NCI-H2171 treated with DMSO at 0.1 percent for 48 hours (cell line): ENCODE measurements at regions not wholly inside any gene's neighbourhood (a gene's known extent, or its start where the extent isn't known, plus 50 kb on each side); places are given as distances from the start of the nearest gene placed in this dataset.
A peak's percentile ranks its signal among the peaks of the same experiment; 100 is the strongest.

Source experiments
- DNase-seq: peaks from one replicate; lab custom pipeline; 2025; lab: John Stamatoyannopoulos, UW

DNA sequence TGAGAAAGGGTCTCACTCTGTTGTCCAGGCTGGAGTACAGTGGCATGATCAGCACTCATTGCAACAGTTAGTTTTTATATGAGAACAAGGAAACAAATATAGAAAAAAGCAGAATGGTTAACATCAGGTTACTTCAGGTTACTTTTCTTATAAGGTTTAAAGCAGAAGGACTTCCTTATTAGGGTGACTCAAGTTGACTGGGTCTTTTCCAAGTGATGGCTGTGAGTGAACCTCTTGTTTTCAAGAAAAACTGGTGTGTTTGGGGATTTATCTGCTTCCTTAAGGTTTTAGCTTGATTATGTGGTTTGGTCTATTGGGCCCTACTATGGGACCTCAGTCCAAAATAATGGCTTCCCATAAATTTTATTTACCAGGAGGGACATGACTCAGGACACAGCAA is 99.2 kb downstream of the ARRDC3 start:
- DNase-seq = no peak

DNA sequence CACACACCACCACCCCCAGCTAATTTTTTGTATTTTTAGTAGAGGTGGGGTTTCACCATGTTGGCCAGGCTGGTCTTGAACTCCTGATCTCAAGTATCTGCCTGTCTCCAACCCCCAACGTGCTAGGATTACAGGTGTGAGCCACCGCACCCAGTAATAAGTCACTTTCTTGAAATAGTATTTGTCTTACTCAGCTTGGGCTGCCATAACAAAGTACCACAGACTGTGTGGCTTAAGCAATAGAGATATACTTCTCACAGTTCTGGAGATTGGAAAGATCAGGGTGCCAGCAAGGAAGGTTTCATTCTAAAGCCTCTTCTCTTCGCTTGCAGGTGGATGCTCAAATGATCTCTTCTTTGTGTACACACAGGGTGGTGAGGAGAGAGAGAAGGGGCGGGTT is 99.8 kb downstream of the ARRDC3 start:
- DNase-seq = no peak

GRCh38 chr5:91282210-91282609 is 100.9 kb downstream of the ARRDC3 start:
- no peak for DNase-seq

GRCh38 chr5:91281401-91281800 is 101.7 kb downstream of the ARRDC3 start:
- DNase-seq = no peak

DNA sequence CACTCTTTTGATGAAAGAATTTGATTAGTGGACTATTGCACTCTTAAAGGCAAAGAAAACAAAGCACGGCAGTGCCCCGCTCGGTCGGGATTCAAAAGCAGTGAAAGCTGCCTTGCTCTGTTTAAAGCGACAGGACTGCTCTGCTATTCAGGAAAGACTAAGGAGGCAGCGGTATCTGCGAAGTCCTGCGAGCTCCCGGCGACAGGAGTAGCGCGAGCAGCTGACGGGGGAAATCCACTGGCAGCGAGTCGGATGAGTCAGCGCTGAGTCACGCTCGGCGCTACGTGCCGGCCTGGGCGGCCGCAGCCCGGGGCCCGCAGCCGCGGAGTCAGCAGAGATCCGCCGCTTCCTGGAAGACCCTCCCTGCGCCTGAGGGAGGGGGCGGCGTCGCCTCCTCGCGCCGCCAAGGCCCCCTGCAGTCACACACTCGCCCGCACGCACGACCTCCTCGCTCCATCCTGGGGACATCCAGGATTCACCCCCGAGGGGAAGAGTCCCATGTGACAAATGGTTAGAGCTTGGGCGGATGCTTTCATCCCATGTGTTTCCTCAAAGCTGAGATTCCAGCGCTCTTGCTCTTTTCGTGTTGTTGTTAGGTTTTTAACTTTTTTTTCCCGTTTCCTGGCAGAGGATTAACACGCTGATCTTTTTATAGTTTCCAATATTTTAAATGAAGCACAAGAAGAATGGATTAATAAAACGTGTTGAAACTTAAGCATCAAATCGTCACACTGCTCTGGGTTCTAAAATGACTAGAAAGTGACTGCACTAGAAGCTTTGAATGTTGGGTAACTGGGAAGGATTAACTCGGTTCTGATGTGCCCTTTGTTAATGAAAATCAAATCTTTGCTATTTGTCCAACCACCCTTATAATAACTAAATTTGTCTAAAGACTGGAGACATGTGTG is 102.5 kb downstream of the ARRDC3 start:
- peak; percentile 69 for DNase-seq

GRCh38 chr5:91277840-91278239 is 105.3 kb downstream of the ARRDC3 start:
- no peak for DNase-seq

DNA sequence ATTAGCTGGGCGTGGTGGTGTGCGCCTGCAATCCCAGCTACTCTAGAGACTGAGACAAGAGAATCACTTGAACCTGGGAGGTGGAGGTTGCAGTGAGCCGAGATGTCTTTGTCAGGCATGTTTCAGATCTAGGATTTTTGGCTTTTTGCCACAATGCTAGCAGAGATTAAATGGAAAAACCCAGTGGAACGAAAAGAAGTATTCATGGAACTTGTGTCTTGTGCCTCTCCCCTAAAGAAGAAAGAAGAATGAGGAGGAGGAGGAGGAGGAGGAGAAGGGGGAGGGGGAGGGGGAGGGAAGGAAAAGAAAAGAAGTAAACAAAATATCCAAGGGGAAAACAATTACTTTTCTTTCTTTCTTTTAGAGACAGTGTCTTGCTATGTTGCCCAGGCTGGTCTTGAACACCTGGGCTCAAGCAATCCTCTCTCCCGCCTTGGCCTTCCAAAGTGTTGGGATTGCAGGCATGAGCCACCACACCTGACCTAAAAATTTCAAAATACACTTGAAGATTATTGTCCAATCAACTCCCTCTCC is 106.0 kb downstream of the ARRDC3 start:
- no peak for DNase-seq

GRCh38 chr5:91272858-91273257 is 110.3 kb downstream of the ARRDC3 start:
- no peak for DNase-seq

DNA sequence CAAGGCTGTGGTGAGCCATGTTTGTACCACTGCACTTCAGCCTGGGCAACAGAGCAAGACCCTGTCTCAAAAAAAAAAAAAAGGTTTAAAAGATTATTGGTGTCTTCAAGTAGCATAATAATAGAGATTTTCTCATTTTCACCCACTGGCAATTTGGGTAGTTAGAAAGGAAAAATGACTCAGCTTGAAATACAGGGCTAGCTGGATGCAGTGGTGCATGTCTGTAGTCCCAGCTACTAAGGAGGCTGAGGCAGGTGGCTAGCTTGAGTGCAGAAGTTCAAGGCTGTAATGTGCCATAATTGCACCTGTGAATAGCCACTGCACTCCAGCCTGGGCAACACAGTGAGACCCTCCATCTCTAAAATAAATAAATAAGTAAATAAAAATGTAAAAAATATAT is 111.1 kb downstream of the ARRDC3 start:
- DNase-seq = no peak

GRCh38 chr5:91269198-91269597 is 113.9 kb downstream of the ARRDC3 start:
- no peak for DNase-seq

GRCh38 chr5:91266184-91266705 is 116.9 kb downstream of the ARRDC3 start:
- no peak for DNase-seq

DNA sequence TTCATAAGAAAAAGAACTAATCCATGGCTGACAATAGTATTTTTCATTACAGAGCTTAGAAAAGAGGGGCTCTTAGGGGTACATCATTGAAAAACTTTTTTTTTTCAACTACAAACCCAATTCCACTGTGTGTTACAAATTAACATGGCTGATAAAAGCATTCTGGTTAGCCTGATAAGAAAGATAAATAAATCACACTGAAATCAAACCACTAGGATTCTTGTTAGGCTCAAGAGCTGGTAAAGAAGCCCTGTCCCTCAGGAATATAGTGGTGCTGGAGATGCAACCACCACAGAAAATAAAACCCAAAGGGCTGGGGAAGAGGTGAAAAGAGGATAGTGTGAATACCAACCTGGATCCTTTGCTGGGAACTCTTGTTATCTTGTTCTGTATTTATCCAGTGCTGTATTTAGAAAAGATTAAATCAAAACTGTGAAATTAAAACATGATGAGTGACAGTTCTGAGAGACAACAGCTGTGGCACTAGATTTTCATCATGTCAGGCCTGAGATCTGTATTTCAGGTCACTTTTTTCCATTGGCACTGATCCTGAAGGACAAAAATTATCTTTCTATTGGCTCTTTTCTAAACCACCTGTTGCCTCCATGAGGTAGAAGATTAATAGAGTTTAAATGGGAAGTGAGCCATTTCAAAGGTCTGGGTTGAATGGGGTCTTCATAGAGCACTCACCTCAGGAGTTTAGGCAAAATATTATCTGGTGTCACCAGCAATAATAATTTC is 118.6 kb downstream of the ARRDC3 start:
- DNase-seq = no peak

- DNase-seq = no peak
Observed at GRCh38 chr5:91263898-91264297, 119.2 kb downstream of the ARRDC3 start.

GRCh38 chr5:91257301-91257700 is 125.8 kb downstream of the ARRDC3 start:
- DNase-seq = no peak

GRCh38 chr5:91256142-91256524 is 127.0 kb downstream of the ARRDC3 start:
- no peak for DNase-seq

GRCh38 chr5:91255396-91256141 is 127.5 kb downstream of the ARRDC3 start:
- no peak for DNase-seq

DNA sequence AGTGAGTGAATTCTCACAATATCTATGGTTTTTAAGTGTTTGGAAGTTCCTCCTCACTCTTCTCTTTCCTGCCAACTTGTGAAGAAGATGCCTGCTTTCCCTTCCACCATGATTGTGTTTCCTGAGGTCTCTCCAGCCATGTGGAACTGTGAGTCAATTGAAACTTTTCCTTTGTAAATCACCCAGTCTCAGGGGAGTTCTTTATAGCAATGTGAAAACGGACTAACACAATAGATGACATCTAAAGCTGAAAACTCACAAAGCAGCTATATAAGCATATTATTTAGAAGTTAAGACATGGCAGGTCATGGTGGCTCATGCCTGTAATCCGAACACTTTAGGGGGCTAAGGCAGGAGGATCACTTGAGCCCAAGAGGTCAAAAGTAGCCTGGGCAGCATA is 130.2 kb downstream of the ARRDC3 start:
- DNase-seq = no peak

DNA sequence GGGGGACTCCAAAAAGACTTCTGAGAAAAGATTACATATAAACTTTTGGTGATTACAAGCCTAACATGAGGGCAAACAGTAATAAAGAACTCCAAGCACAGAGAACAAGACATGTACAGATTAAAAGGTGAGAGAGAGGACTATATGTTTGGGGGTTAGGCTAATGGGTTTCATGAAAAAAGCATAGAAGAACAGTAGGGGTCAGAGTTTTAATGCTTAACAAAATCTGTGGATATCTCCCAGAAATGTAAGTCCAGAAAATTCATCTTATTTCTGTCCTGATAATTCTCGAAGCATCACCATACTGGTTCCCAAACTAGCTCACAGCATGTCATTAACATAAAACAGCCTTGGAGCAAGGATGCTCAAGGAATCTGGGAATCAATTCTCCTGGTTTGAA is 137.2 kb downstream of the ARRDC3 start:
- no peak for DNase-seq

DNA sequence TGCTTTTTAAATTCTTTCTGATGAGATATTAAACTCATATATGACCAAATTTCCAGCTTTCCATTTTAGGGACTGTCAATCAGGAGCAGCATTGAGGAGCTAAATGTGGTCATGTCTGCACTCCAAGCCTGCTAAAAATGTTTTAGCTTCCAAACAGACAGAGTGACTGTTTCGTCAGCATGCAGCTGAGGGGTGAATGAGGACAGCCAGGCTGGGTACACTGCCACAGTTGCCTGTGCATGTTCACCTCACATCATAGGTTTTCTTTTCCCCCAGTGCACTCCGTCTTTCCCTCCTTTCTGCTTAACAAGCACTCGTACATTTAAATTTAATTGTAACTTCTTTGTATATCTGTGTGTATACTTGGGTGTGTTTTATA is 138.1 kb downstream of the ARRDC3 start:
- no peak for DNase-seq

DNA sequence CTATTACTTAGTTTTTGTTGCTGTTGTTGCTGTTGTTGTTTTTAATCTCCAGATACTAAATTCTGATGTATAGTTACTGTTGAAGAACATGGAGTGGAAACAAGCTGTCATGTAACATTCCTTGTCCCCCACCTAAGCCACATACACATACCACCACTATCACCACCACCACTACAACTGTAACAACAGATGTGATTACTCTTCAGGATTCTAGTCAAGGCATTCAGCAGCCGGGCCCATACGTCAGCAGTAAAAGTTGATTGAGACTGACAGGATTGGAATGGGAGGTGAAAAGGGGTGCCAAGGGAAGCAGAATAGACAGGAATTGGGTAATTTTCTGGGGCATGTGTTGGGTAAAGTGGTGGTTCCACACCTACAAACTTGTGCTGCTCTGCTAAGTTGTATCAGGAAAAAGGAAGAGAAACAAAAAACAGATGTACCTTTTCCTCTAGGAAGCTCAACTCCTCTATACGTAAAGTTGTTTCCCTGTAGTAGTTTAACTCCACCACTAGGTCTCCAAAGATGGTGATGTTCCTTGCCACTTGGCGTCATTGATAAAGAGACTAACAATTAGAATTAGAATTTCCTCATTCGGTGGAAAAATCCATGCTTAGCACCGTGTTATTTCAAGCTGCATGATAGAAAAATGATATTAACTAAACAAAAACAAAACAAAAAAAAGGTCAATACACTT is 138.6 kb downstream of the ARRDC3 start:
- no peak for DNase-seq

DNA sequence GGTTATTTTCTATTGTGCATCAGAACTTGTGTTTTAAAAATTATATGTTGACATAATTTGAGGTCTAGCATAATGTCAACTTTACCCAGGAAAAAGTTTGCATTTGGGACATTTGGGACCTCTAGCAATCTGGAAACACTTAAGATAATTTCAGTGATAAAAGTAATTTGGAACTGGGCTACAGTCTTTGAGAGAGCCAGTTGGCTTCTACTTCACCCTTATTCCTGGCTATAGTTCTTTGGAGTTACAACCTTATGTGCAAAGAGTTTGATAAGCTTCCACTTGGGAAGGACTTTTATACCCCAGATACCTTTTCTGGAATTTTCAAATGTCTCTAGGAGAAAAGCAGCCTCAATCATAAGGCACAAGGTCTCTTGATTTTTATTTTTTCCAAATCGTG is 139.3 kb downstream of the ARRDC3 start:
- DNase-seq = no peak

DNA sequence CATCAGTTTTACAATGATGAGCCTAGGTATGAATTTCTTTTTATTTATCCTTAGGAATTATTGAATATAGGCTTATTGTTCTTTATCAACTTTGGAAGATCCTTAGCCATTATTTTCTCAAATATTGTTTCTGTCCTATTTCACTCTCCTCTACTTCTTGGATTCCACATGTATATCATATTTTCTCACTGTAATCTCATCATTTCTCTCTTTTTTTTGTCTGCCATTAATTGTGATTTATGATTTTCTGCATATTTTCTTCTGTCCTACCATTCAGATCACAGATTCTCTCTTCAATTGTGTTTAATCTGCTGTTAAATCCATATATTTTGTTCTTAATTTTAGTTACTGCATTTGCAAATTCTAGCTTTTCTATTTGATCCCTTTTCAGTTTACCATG is 139.8 kb downstream of the ARRDC3 start:
- no peak for DNase-seq
